WTC11 (cell line): ENCODE measurements at regions not wholly inside any gene's neighbourhood (a gene's known extent, or its start where the extent isn't known, plus 50 kb on each side); places are given as distances from the start of the nearest gene placed in this dataset.

ENCODE experiments used
- CBFB ChIP-seq: sonication (generic); formaldehyde crosslinking; IDR thresholded peaks from 2 replicates; pipeline ENCODE4 v1.8.1; 2022; ENCODE audit warnings: mild to moderate bottlenecking, low read depth, missing genetic modification reagents
- EMX1 ChIP-seq: fragments of 250-450 bp; sonication (Bioruptor Pico); IDR thresholded peaks from 2 replicates; pipeline ENCODE4 v1.8.0; 2021; ENCODE audit warnings: mild to moderate bottlenecking
- FOXJ3 ChIP-seq: sonication (generic); formaldehyde crosslinking; IDR thresholded peaks from 2 replicates; pipeline ENCODE4 v1.9.0; 2021; ENCODE audit warnings: missing genetic modification reagents, mild to moderate bottlenecking, borderline replicate concordance
- IRF2 ChIP-seq: sonication (generic); formaldehyde crosslinking; IDR thresholded peaks from 2 replicates; pipeline ENCODE4 v1.8.0; 2022; ENCODE audit warnings: low read depth, missing genetic modification reagents, borderline replicate concordance
- JUN ChIP-seq: sonication (generic); formaldehyde crosslinking; IDR thresholded peaks from 2 replicates; pipeline ENCODE4 v1.8.0; 2023; ENCODE audit warnings: mild to moderate bottlenecking, missing genetic modification reagents
- KAT7 ChIP-seq: sonication (generic); formaldehyde crosslinking; IDR thresholded peaks from 2 replicates; pipeline ENCODE4 v1.8.1; 2023; ENCODE audit warnings: missing genetic modification reagents, mild to moderate bottlenecking, borderline replicate concordance
- TEAD4 ChIP-seq: sonication (generic); formaldehyde crosslinking; IDR thresholded peaks from 2 replicates; pipeline ENCODE4 v1.8.0; 2022; ENCODE audit warnings: mild to moderate bottlenecking, missing genetic modification reagents
- ZBTB21 ChIP-seq: sonication (generic); formaldehyde crosslinking; IDR thresholded peaks from 2 replicates; pipeline ENCODE4 v1.8.1; 2023; ENCODE audit warnings: mild to moderate bottlenecking, missing genetic modification reagents, borderline replicate concordance
- ZNF219 ChIP-seq: sonication (generic); formaldehyde crosslinking; IDR thresholded peaks from 2 replicates; pipeline ENCODE4 v1.8.0; 2023; ENCODE audit warnings: missing genetic modification reagents, mild to moderate bottlenecking, borderline replicate concordance
- ZNF512 ChIP-seq: sonication (generic); formaldehyde crosslinking; IDR thresholded peaks from 2 replicates; pipeline ENCODE4 v1.8.1; 2022; ENCODE audit warnings: missing genetic modification reagents, borderline replicate concordance
- TF ChIP-seq, protein P1 (sequence below): fragments of 200-600 bp; IDR thresholded peaks from 2 replicates; pipeline ENCODE4 v1.8.0; 2022; ENCODE audit warnings: antibody characterized with exemption
- TF ChIP-seq, protein P2 (sequence below): sonication (generic); formaldehyde crosslinking; IDR thresholded peaks from 2 replicates; pipeline ENCODE4 v1.8.0; 2023; ENCODE audit warnings: missing genetic modification reagents

DNA sequence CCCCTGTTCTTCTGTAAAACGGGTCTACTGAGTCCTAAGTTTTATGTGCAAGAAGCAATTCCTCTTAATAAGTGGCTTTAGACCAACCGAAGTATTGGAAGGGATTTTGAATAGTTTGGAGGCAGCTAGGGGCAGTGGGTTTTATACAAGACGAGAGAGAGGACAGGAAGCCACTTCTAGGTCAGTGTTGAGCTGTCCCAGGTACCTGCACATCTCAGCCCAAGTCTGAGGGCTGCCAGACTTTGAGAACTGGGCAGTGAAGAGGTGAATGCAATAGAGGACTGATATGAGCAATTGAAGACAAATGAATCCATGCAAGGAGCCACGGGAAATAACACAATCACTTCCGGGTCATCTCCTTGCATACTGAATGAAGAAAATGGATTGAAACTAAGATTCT, 273.5 kb downstream of the KLF6 start:
- TF ChIP-seq, protein P1, sequence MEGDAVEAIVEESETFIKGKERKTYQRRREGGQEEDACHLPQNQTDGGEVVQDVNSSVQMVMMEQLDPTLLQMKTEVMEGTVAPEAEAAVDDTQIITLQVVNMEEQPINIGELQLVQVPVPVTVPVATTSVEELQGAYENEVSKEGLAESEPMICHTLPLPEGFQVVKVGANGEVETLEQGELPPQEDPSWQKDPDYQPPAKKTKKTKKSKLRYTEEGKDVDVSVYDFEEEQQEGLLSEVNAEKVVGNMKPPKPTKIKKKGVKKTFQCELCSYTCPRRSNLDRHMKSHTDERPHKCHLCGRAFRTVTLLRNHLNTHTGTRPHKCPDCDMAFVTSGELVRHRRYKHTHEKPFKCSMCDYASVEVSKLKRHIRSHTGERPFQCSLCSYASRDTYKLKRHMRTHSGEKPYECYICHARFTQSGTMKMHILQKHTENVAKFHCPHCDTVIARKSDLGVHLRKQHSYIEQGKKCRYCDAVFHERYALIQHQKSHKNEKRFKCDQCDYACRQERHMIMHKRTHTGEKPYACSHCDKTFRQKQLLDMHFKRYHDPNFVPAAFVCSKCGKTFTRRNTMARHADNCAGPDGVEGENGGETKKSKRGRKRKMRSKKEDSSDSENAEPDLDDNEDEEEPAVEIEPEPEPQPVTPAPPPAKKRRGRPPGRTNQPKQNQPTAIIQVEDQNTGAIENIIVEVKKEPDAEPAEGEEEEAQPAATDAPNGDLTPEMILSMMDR: no peak
- no peak for TF ChIP-seq ZNF512 (CRISPR knock-in tag)
- TF ChIP-seq TEAD4 (CRISPR knock-in tag): no peak
- TF ChIP-seq JUN (CRISPR knock-in tag): no peak
- no peak for TF ChIP-seq IRF2 (CRISPR knock-in tag)
- TF ChIP-seq FOXJ3 (CRISPR knock-in tag): no peak
- TF ChIP-seq KAT7: no peak
- no peak for TF ChIP-seq ZBTB21 (CRISPR knock-in tag)
- TF ChIP-seq CBFB: no peak
- no peak for TF ChIP-seq EMX1 (CRISPR knock-in tag)
- no peak for TF ChIP-seq ZNF219
- TF ChIP-seq, protein P2, sequence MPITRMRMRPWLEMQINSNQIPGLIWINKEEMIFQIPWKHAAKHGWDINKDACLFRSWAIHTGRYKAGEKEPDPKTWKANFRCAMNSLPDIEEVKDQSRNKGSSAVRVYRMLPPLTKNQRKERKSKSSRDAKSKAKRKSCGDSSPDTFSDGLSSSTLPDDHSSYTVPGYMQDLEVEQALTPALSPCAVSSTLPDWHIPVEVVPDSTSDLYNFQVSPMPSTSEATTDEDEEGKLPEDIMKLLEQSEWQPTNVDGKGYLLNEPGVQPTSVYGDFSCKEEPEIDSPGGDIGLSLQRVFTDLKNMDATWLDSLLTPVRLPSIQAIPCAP: no peak
